ENCODE measurements at regions not wholly inside any gene's neighbourhood (a gene's known extent, or its start where the extent isn't known, plus 50 kb on each side); places are given as distances from the start of the nearest gene placed in this dataset.

DNA sequence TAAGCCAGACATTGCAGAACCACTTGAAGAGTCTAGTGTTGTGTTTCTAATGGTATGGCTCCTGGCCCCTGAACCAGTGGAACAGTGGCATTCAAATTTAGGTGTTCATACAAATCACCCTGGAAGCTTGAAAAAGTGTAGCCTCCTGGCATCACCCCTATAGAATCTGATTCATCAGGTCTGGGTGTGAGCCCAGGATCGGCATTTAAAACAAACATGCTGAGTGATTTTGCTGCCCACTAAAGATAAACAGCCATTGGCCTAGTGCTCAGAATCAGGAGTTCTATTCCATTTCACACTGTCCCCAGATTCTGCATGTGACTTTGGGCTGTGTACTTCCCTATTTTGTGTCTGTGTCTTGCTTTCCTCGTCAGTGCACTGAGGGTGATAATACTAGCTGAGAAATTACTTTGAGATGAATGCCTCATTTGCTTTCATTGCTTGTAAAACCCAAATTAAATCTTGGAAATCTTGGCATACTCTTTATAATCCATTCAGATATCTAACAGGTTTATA is 241.5 kb upstream of the CLINT1 start:
- TF ChIP-seq CTCF (conservative IDR thresholded peaks at IDR 0.05 in 1 of 2, IDR thresholded peaks at IDR 0.05 in 1 of 2; ENCODE audit: extremely low read depth in 1 of 2, insufficient read depth in 1 of 2, low read depth in 1 of 2, low read length in 2 of 2) (no peak), EZH2 (IDR thresholded peaks at IDR 0.05; ENCODE audit: borderline replicate concordance, low read length) (no peak)
